Posterior cingulate gyrus (tissue), 11 donors: ENCODE measurements at regions not wholly inside any gene's neighbourhood (a gene's known extent, or its start where the extent isn't known, plus 50 kb on each side); places are given as distances from the start of the nearest gene placed in this dataset.

Experiments used
- DNase-seq, 10 donors: peaks; one replicate each; pipeline versions ENCODE4 v3.0.0 to v3.0.0-alpha.2; 2020 to 2021; ENCODE audit warnings: mixed read lengths in 3 of 10
- intact Hi-C: fragments of 100-400 bp; cut with DNase I; formaldehyde crosslinking; loops from one replicate; pipeline ENCODE4 v1.15.1; 2023

DNA sequence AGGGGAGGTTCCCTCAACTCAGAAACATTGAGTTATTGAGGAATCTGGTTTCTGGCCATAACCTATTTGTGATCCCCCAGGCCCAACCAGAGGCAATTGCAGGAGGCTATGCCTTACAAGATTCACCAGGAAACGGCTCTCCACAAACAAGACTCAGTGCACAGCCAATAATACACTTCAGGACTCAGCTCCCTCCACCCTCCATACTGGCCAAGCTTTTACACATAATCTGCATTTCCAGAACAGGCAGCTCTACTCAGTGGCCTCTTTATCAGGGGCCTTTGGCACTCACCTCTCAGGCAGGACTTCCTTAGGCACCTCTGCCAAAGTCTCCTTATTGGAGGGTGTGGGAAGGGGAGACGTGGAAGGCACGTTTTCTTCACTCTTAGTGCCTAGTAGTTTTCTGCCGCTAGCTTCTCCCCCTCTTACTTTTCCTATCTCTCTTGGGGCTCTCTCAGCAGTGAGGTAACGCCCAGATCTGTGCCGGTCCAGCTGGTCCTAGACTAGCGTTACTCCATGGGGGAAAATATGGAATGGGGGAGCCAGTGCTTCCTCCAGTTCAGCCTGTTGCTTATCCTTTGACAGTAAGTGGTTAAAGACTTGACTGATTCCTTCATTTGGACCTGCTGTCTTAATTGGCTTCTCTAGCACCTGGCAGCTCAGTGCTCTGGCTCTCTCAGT, 62.8 kb upstream of the ANO3 start:
- DNase-seq, result no peak
- intact Hi-C loops, result no loop called here

DNA sequence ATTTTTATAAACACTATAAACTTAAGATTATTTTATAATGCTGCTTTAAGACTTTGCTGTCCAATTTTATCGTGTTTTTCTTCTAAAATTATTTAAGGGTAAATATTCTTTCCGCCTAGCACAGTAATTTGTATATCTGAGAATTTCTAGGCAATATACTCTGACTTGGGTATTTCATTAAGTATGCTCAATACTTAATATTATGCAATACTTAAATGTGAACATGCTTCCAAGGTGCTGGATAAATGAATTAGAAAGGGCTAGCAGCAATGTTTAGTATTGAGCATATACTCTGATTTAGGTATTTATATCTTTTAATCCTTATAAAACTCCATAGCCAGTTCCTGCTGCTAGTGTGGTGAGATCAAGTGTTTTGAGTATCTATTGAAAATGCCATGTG, 60.3 kb upstream of the ANO3 start:
- intact Hi-C loops, result no loop called here

DNA sequence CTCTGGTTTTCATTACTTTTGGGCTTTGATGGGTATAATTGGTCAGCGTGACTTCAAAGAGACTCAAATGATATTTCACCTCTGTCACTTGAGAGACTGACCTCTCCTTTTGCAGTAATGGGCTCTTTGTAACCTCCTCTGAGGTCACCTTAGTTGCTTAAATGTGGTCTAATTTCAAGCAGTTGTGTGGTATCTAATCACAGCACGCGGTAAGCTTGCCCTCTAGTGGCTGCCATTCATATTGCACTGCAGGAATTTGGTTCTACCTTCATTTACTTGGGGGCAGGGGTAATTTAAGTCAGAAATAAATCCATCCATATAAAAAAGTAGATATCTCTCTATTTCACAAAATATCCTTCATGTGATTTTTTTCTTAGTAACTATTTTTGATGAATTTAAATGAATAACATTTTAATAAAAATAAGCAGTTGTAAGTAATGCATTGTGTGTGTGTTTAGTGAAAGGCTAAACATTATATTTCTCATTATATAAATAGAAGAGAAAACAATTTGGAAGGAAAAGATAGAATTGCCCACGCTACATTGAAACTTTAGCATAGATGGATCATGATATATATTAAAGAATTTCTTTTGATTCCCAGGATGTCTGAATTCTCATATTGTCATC, 55.0 kb upstream of the ANO3 start:
- intact Hi-C loops, result loop anchor here (2.0 kb wide), 1 partner anchor 294 kb away; no protein-coding TSS in a partner anchor
- peak in 8 of 10 donors; percentile 33 to 89 (median 62) for DNase-seq

More for the DNA sequence above, 60.3 kb upstream of the ANO3 start:
- no peak for DNase-seq

DNA sequence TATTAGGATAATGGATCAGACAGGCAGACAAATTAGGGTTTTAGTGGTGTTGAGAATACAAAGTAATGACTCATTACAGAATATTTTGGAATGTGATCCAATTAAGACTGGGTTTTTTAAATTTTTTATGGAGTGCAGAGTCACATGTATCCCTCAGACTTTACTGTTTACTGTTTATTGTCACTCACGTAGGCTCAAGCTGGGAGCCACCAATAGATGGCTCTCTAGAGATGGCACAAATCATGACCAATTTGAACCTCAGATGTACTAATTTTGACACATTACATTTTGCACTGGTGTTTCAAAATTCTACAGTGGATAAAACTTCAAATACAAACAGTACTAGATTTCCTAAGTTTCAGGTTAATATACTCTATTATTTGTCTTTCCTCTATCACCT, 53.6 kb upstream of the ANO3 start:
- intact Hi-C loops, result no loop called here
- DNase-seq, result no peak
